Stimulated activated CD4-positive, alpha-beta T cell treated with anti-CD3 and anti-CD28 coated beads, Interleukin-4, amount 100 ng/mL, for 48 hours (primary cell): ENCODE measurements at regions not wholly inside any gene's neighbourhood (a gene's known extent, or its start where the extent isn't known, plus 50 kb on each side); places are given as distances from the start of the nearest gene placed in this dataset.
"Not testable (repeated sequence)": the region's sequence is repeated elsewhere in the genome, so short reads cannot be mapped to it uniquely, and the experiment has no call there.

Source experiments
- DNase-seq, 2 donors: peaks; one replicate each; pipeline ENCODE4 v3.0.0-alpha.2; 2020; ENCODE audit warnings: low read depth in 2 of 2

DNA sequence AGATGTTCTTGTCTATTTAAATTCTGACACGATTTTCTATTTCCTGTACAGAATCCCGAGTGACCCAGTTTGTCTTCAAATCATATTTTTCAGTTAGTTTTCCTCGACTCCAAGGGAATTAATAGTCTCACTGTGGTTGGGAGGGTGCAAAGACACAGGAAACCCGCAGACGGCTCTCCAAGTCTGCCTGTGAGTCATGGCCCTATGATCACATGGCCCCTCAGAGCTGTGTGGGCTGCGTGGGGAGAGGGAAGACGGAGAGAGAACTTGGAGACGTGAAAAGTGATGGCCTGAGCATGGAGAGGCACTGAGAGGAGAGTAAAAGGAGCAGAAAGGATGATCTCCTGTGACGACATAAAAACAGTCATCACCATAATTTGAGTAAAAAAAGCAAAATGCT is 989.9 kb downstream of the DCDC2C start:
- no peak for DNase-seq

DNA sequence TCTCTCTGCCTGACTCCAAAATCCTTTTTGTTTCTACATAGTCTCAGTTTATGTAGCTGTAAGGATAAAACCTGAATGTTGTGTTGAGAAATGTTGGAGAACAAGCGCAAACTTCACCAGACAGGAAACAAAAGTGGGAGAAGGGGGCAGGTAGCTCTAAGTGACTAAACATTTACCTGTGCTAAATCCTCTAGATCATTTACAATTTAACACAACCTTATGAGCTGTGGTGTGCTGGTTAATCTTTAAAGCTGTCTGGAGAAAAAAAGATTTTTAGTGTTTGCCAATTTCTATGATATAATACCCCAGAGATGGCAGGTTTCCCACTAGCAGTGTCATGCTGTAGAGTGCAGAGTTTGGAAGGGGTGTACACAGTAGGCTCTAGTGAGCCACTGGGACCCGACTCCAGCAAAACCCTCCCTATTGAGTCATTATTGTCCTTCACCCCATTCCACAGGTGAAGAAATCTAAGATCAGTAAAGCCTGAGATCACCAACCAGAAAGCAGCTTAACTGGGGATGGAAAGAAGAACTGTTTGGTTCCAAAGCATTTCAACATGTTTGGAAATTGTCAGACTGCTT is 992.0 kb downstream of the DCDC2C start:
- DNase-seq = no peak

GRCh38 chr2:4715065-4715464 is 977.1 kb upstream of the SOX11 start:
- DNase-seq = no peak

DNA sequence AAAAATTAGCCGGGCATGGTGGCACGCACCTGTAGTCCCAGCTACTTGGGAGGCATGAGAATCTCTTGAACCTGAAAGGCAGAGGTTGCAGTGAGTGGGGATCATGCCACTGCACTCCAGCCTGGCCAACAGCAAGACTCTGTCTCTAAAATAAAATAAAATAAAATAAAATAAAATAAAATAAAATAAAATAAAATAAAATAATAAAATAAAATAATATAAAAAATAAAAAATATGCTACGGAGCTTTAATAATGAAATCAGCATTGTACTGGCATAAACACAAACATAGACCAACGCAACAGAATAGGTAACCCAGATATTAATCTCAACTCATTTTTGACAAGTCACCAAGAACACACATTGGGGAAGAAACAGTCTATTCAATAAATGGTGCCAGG is 973.4 kb upstream of the SOX11 start:
- no peak for DNase-seq

GRCh38 chr2:4725618-4726017 is 966.6 kb upstream of the SOX11 start:
- no peak for DNase-seq

DNA sequence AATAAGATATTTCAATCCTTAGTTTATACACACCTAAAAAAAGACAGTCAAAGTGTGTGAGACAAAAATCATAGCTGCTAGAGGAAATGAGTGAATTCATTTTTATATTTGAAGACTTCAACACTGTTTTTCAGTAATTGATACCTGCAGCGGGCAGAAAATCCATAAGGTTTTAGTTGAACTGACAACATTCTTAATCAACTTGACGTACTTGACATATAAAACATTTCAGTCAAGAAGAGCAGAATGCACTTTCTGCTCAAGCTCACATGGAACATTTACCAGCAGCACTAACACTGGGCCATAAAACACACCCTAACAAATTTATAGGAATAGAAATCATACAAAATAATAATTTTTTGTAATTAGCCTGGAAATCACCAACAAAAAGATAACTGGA is 959.6 kb upstream of the SOX11 start:
- DNase-seq = no peak

- DNase-seq = no peak
These were observed 946.9 kb upstream of the SOX11 start for GRCh38 chr2:4745056-4745991.

DNA sequence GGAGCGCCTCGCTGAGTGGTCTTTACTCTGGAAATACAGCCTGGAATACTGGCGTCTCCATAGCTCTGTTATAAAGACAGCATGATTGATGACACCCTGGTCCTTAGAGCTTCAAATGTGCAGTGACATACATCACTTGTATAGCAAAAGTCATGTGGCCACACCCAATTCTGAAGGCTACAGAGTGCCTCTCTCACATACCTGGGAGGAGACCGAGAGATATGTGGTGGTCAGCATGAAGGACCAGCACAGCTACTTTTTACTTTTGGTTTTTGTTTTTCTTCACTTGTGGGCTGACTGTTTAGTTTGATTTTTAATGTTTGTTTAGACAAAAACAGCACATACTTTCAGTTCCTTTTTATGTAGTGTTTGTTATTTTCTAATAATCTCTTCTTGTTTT is 938.5 kb upstream of the SOX11 start:
- no peak for DNase-seq

- DNase-seq = no peak
These were observed 929.2 kb upstream of the SOX11 start for GRCh38 chr2:4762951-4763376.

- DNase-seq = no peak
These were observed 926.2 kb upstream of the SOX11 start for GRCh38 chr2:4765787-4766530.

DNA sequence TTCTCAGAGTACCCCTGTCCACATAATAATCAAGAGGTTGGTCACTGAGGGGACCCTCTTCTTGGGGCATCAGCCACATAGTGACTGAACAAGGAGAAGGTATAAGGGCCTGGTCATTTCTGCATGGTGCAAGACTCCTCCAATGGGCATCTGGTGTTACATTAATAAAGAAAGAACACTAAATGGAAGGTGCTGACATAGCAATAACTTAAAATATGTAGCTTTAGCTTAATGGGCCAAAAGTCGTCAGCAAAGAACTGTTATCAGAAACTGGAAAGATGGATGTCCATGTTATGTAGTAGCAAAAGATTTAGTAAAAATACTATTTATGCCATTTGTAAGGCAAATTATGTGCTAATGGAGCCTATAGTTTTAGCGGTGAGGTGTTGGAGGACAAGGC is 916.5 kb upstream of the SOX11 start:
- no peak for DNase-seq

- DNase-seq = no peak
These were observed 911.5 kb upstream of the SOX11 start for GRCh38 chr2:4780679-4781078.

DNA sequence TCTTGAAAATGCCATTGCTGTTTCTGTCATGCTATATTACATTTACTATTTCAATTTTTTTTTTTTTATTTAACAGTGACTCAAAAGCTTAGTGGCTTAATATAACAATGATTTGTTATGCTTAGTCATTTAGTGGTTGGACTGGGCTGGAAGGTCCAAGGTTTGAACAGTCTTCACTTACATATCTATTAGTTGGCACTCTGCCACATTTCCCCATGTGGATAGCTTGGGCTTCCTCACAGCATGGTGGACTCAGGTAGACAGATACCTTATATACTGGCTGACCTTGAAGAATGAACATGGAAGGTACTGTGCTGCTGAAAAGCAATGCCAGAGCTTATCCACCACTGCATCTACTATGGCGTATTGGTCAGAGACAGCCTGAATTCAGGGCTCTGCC is 909.5 kb upstream of the SOX11 start:
- DNase-seq = no peak

DNA sequence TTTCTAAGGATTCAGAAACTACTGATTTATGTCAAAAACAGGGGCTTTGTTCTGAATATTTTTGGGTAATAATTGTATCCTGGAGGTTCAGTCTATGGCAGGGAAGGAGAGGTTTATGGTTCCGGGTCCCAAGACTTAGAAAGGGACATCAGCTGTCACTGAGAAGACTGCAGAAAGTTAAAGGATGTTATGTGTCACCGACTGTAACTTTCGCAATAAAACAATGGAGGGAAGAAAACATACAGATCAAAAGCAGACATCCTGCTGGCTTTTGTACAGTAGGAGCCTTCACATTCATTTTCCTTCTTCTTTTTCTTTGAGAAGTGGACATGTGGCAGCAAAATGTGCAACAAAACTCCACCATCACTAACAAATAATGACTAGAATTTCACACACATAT is 900.7 kb upstream of the SOX11 start:
- no peak for DNase-seq

GRCh38 chr2:4792126-4792525 is 900.1 kb upstream of the SOX11 start:
- DNase-seq = no peak

DNA sequence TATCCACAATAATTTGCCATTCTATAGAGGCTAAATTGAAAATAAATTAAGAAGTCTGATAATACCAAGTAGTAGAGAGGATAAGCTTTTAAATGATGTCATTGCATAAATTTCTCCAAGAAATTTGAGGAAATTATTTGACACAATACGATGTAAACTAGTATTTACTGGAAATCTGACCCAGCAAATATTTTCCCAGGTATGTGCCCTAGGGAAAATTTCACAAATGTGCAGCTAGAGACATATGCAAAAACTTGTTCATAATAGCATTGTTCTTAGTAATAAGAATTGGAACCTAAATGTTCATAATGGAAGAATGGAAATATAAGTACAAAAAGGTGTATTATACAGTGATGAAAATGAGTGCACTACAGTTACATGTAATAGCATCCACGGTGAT is 888.8 kb upstream of the SOX11 start:
- no peak for DNase-seq

GRCh38 chr2:4814137-4814536 is 878.0 kb upstream of the SOX11 start:
- DNase-seq = not testable (repeated sequence)

- DNase-seq = no peak
These were observed 864.3 kb upstream of the SOX11 start for GRCh38 chr2:4827836-4828235.

GRCh38 chr2:4828682-4829374 is 863.4 kb upstream of the SOX11 start:
- DNase-seq = no peak

- DNase-seq = no peak
These were observed 860.4 kb upstream of the SOX11 start for GRCh38 chr2:4831751-4832150.

DNA sequence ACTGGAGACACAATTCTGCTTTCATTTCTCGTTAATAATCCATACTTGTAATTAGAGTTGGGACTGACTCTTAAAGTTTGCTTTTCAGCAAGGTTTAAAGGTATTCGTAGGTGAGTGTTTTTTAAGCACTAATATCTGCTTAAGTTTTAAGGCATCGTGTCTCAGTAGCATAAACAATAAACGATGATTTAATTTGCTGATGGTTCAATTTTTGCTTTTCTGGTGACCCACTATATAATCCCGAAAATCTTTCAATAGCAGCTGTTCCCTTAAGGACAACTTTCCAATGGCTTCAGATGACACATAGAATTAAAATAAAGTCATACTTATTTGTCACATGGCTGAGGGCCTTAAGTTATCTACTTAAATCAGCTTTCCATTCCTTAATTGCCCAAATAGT is 859.5 kb upstream of the SOX11 start:
- no peak for DNase-seq

- DNase-seq = no peak
These were observed 853.6 kb upstream of the SOX11 start for GRCh38 chr2:4838626-4839025.
